Naive thymus-derived CD4-positive, alpha-beta T cell (primary cell): ENCODE measurements at regions not wholly inside any gene's neighbourhood (a gene's known extent, or its start where the extent isn't known, plus 50 kb on each side); places are given as distances from the start of the nearest gene placed in this dataset.

Experiments
- ATAC-seq: fragments of 150-1000 bp; cut with Tn5 transposase; 2 replicates; pipeline ENCODE4 v1.10.0; 2021; ENCODE audit warnings: mild to moderate bottlenecking, moderate library complexity
- CTCF ChIA-PET: fragments of 350-600 bp; sonication (Branson Sonifier 250); formaldehyde crosslinking; loops from one replicate; lab custom pipeline; 2021; ENCODE audit warnings: antibody characterized with exemption; lab: Charles Lee
- POLR2A ChIA-PET: fragments of 350-600 bp; sonication (Branson Sonifier 250); formaldehyde crosslinking; loops from one replicate; lab custom pipeline; 2021; ENCODE audit warnings: antibody characterized with exemption, inconsistent platforms; lab: Charles Lee
- DNase-seq, 9 donors: peaks; one replicate each; pipeline versions ENCODE4 v3.0.0 to v3.0.0-alpha.2; 2020 to 2022; ENCODE audit warnings: mixed read lengths in 1 of 9
- H3K27ac ChIP-seq: one replicate; pipeline ENCODE4 v1.7.0; 2013; ENCODE audit warnings: mild to moderate bottlenecking, low read depth, low read length, moderate library complexity
- H3K27me3 ChIP-seq, 2 donors: one replicate each; pipeline ENCODE4 v1.7.0; 2013; ENCODE audit warnings: low read length in 2 of 2, mild to moderate bottlenecking in 2 of 2, moderate library complexity in 2 of 2; ENCODE audit not compliant: control insufficient read depth in 2 of 2, insufficient read depth in 2 of 2
- H3K36me3 ChIP-seq, 3 experiments: 1 replicate in 2 of 3; 2 replicates in 1 of 3; pipeline ENCODE4 v1.7.0; 2013; ENCODE audit warnings: low read length in 3 of 3, mild to moderate bottlenecking in 3 of 3, moderate library complexity in 1 of 3; ENCODE audit not compliant: insufficient read depth in 3 of 3, control insufficient read depth in 2 of 3
- H3K4me1 ChIP-seq, 2 donors: one replicate each; pipeline ENCODE4 v1.7.0; 2013; ENCODE audit warnings: low read length in 2 of 2, mild to moderate bottlenecking in 2 of 2, moderate library complexity in 1 of 2; ENCODE audit not compliant: control insufficient read depth in 2 of 2, insufficient read depth in 2 of 2
- H3K4me3 ChIP-seq: 2 replicates; pipeline ENCODE4 v1.7.0; 2013; ENCODE audit warnings: mild to moderate bottlenecking, low read length
- H3K9me3 ChIP-seq, 3 experiments: 1 replicate in 2 of 3; 2 replicates in 1 of 3; pipeline ENCODE4 v1.7.0; 2013; ENCODE audit warnings: low read length in 3 of 3; ENCODE audit not compliant: control insufficient read depth in 2 of 3
- H3K27ac Mint-ChIP-seq, 9 donors: one replicate each; pipeline ENCODE4 v1.8.0; 2020 to 2022; ENCODE audit warnings: mixed read lengths in 9 of 9, mild to moderate bottlenecking in 8 of 9, moderate library complexity in 5 of 9, inconsistent platforms in 2 of 9
- H3K27me3 Mint-ChIP-seq, 5 donors: one replicate each; pipeline ENCODE4 v1.8.0; 2021 to 2022; ENCODE audit warnings: mixed read lengths in 5 of 5, mild to moderate bottlenecking in 1 of 5
- H3K36me3 Mint-ChIP-seq, 5 donors: one replicate each; pipeline ENCODE4 v1.8.0; 2020 to 2022; ENCODE audit warnings: mixed read lengths in 5 of 5, mild to moderate bottlenecking in 3 of 5, inconsistent platforms in 1 of 5
- H3K4me1 Mint-ChIP-seq, 7 donors: one replicate each; pipeline ENCODE4 v1.8.0; 2020 to 2022; ENCODE audit warnings: mixed read lengths in 7 of 7, mild to moderate bottlenecking in 3 of 7, inconsistent platforms in 1 of 7
- H3K4me3 Mint-ChIP-seq, 10 donors: one replicate each; pipeline ENCODE4 v1.8.0; 2020 to 2022; ENCODE audit warnings: mild to moderate bottlenecking in 10 of 10, mixed read lengths in 10 of 10, moderate library complexity in 6 of 10, inconsistent platforms in 2 of 10
- H3K9me3 Mint-ChIP-seq, 11 donors: one replicate each; pipeline ENCODE4 v1.8.0; 2020 to 2022; ENCODE audit warnings: mixed read lengths in 11 of 11, mild to moderate bottlenecking in 4 of 11, inconsistent platforms in 1 of 11, moderate library complexity in 1 of 11
- intact Hi-C, 2 donors: fragments of 100-400 bp; cut with micrococcal nuclease; formaldehyde crosslinking; loops; one replicate each; pipeline ENCODE4 v1.15.1; 2023

GRCh38 chr9:82670000-82670399 lies 392.9 kb downstream of the RASEF start:
- no peak overlapping the region for H3K4me3 Mint-ChIP-seq
- H3K36me3 ChIP-seq = no peaks in the 10 kb centered on the region
- H3K4me1 ChIP-seq = no peaks in the 10 kb centered on the region
- no peaks in the 10 kb centered on the region for H3K27me3 ChIP-seq
- ChIA-PET CTCF (no interaction called here), POLR2A (no interaction called here)
- H3K27me3 Mint-ChIP-seq = no peaks in the 10 kb centered on the region
- no peak for DNase-seq
- H3K4me3 ChIP-seq = no peak overlapping the region
- intact Hi-C loops = no loop called here
- H3K27ac ChIP-seq = no peak overlapping the region
- no peak for ATAC-seq
- no peak overlapping the region for H3K27ac Mint-ChIP-seq
- no peaks in the 10 kb centered on the region for H3K9me3 ChIP-seq
- H3K9me3 Mint-ChIP-seq = peaks cover 0 to 5% (median 0%) of the 10 kb centered on the region in 11 donors
- no peaks in the 10 kb centered on the region for H3K36me3 Mint-ChIP-seq
- H3K4me1 Mint-ChIP-seq = no peaks in the 10 kb centered on the region

- intact Hi-C loops = no loop called here
These were observed 392.2 kb downstream of the RASEF start for GRCh38 chr9:82670726-82671125.

GRCh38 chr9:82673201-82673600 lies 389.7 kb downstream of the RASEF start:
- ChIA-PET POLR2A (no interaction called here), CTCF (no interaction called here)
- H3K4me1 Mint-ChIP-seq = no peaks in the 10 kb centered on the region
- no peak overlapping the region for H3K27ac Mint-ChIP-seq
- H3K9me3 Mint-ChIP-seq = peaks cover 0 to 5% (median 0%) of the 10 kb centered on the region in 11 donors
- no peak overlapping the region for H3K27ac ChIP-seq
- no peaks in the 10 kb centered on the region for H3K27me3 Mint-ChIP-seq
- H3K36me3 ChIP-seq = no peaks in the 10 kb centered on the region
- ATAC-seq = no peak
- no peaks in the 10 kb centered on the region for H3K27me3 ChIP-seq
- no peaks in the 10 kb centered on the region for H3K9me3 ChIP-seq
- no peak overlapping the region for H3K4me3 ChIP-seq
- no peaks in the 10 kb centered on the region for H3K36me3 Mint-ChIP-seq
- no peak overlapping the region for H3K4me3 Mint-ChIP-seq
- DNase-seq = no peak
- no peaks in the 10 kb centered on the region for H3K4me1 ChIP-seq
- intact Hi-C loops = no loop called here

More at GRCh38 chr9:82670726-82671125, 392.2 kb downstream of the RASEF start:
- H3K27me3 ChIP-seq = no peaks in the 10 kb centered on the region
- peaks cover 0 to 5% (median 0%) of the 10 kb centered on the region in 11 donors for H3K9me3 Mint-ChIP-seq
- H3K4me3 Mint-ChIP-seq = no peak overlapping the region
- no peaks in the 10 kb centered on the region for H3K4me1 Mint-ChIP-seq
- H3K9me3 ChIP-seq = no peaks in the 10 kb centered on the region
- H3K36me3 ChIP-seq = no peaks in the 10 kb centered on the region
- no peak overlapping the region for H3K4me3 ChIP-seq
- no peaks in the 10 kb centered on the region for H3K4me1 ChIP-seq
- no peak for ATAC-seq
- DNase-seq = no peak
- no peak overlapping the region for H3K27ac ChIP-seq
- H3K27me3 Mint-ChIP-seq = no peaks in the 10 kb centered on the region
- POLR2A ChIA-PET = no interaction called here
- CTCF ChIA-PET = no interaction called here
- H3K27ac Mint-ChIP-seq = no peak overlapping the region
- no peaks in the 10 kb centered on the region for H3K36me3 Mint-ChIP-seq

DNA sequence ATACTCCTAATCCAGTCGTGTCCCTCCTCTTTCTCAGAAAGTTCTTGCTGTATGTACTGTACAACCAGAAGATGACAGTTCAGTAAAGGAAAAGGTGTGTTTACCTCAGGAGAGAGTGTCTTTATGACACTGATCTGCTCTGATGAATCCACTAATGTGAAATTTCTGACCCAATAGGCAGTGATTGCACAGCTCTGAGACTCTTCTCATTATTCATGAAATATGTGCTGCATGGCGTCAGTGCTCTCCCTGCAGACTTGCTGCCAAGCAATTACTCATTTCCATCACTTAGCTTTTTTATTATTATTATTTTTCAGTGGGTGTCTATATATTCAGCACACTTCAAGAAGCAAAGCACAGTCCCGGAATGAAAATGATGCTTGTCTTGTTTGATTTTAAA lies 389.0 kb downstream of the RASEF start:
- H3K36me3 Mint-ChIP-seq = no peaks in the 10 kb centered on the region
- Histone ChIP-seq H3K27me3 (no peaks in the 10 kb centered on the region), H3K4me3 (no peak overlapping the region), H3K9me3 (no peaks in the 10 kb centered on the region), H3K27ac (no peak overlapping the region), H3K4me1 (no peaks in the 10 kb centered on the region), H3K36me3 (no peaks in the 10 kb centered on the region)
- no peaks in the 10 kb centered on the region for H3K27me3 Mint-ChIP-seq
- no peak overlapping the region for H3K27ac Mint-ChIP-seq
- ATAC-seq = no peak
- H3K4me1 Mint-ChIP-seq = no peaks in the 10 kb centered on the region
- no peak overlapping the region for H3K4me3 Mint-ChIP-seq
- POLR2A ChIA-PET = no interaction called here
- DNase-seq = no peak
- H3K9me3 Mint-ChIP-seq = peaks cover 0 to 5% (median 0%) of the 10 kb centered on the region in 11 donors
- CTCF ChIA-PET = no interaction called here
- intact Hi-C loops = no loop called here

DNA sequence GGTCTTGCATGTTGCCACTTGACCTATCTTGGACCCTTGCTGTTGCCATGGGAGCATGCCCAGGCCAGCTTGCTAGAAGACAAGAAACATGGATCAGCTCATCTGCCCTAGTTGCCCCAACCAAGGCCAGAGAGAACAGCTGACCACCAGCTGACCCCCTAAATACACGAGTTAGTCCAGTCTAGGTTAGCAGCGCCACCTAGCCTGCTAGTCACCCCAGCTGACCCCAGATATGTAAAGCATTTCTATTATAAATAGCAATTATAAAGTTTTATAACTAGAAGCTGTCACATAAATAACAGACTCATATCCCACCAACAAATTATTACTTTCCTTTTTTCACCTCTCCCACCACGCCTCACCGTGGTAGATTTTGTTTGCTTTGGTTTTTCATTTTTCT lies 387.8 kb downstream of the RASEF start:
- no peak overlapping the region for H3K27ac Mint-ChIP-seq
- ATAC-seq (no peak), DNase-seq (no peak)
- no peaks in the 10 kb centered on the region for H3K27me3 ChIP-seq
- no peaks in the 10 kb centered on the region for H3K9me3 ChIP-seq
- intact Hi-C loops = no loop called here
- ChIA-PET POLR2A (no interaction called here), CTCF (no interaction called here)
- no peak overlapping the region for H3K4me3 Mint-ChIP-seq
- H3K4me3 ChIP-seq = no peak overlapping the region
- H3K27me3 Mint-ChIP-seq = no peaks in the 10 kb centered on the region
- no peaks in the 10 kb centered on the region for H3K4me1 Mint-ChIP-seq
- peaks cover 0 to 5% (median 0%) of the 10 kb centered on the region in 11 donors for H3K9me3 Mint-ChIP-seq
- no peaks in the 10 kb centered on the region for H3K36me3 ChIP-seq
- no peak overlapping the region for H3K27ac ChIP-seq
- no peaks in the 10 kb centered on the region for H3K36me3 Mint-ChIP-seq
- H3K4me1 ChIP-seq = no peaks in the 10 kb centered on the region

- Mint-ChIP-seq H3K36me3 (no peaks in the 10 kb centered on the region), H3K9me3 (peaks cover 0 to 5% (median 0%) of the 10 kb centered on the region in 11 donors), H3K27ac (no peak overlapping the region), H3K4me3 (no peak overlapping the region), H3K4me1 (no peaks in the 10 kb centered on the region), H3K27me3 (no peaks in the 10 kb centered on the region)
- ATAC-seq (no peak), DNase-seq (no peak)
- ChIA-PET CTCF (no interaction called here), POLR2A (no interaction called here)
- H3K27me3 ChIP-seq = no peaks in the 10 kb centered on the region
- no peak overlapping the region for H3K4me3 ChIP-seq
- intact Hi-C loops = no loop called here
- no peaks in the 10 kb centered on the region for H3K36me3 ChIP-seq
- H3K27ac ChIP-seq = no peak overlapping the region
- H3K4me1 ChIP-seq = no peaks in the 10 kb centered on the region
- H3K9me3 ChIP-seq = no peaks in the 10 kb centered on the region
These were observed 387.3 kb downstream of the RASEF start for GRCh38 chr9:82675605-82676004.

- Histone ChIP-seq H3K4me3 (no peak overlapping the region), H3K27ac (no peak overlapping the region), H3K4me1 (no peaks in the 10 kb centered on the region), H3K27me3 (no peaks in the 10 kb centered on the region), H3K9me3 (no peaks in the 10 kb centered on the region), H3K36me3 (no peaks in the 10 kb centered on the region)
- no peaks in the 10 kb centered on the region for H3K27me3 Mint-ChIP-seq
- no peak overlapping the region for H3K27ac Mint-ChIP-seq
- H3K4me3 Mint-ChIP-seq = no peak overlapping the region
- POLR2A ChIA-PET = no interaction called here
- DNase-seq = no peak
- ATAC-seq = no peak
- H3K9me3 Mint-ChIP-seq = peaks cover 0 to 5% (median 0%) of the 10 kb centered on the region in 11 donors
- H3K36me3 Mint-ChIP-seq = no peaks in the 10 kb centered on the region
- H3K4me1 Mint-ChIP-seq = no peaks in the 10 kb centered on the region
- intact Hi-C loops = no loop called here
- CTCF ChIA-PET = no interaction called here
These were observed 385.9 kb downstream of the RASEF start for GRCh38 chr9:82677086-82677485.
